ENCODE measurements at regions not wholly inside any gene's neighbourhood (a gene's known extent, or its start where the extent isn't known, plus 50 kb on each side); places are given as distances from the start of the nearest gene placed in this dataset.

GRCh38 chr10:58932126-58932525 lies 244.3 kb upstream of the PHYHIPL start:
- TF ChIP-seq CTCF (IDR thresholded peaks at IDR 0.05) (no peak), POLR2A (IDR thresholded peaks at IDR 0.05) (no peak)

All from testis (tissue), 2 donors.